DMS79 (cell line): ENCODE measurements at regions not wholly inside any gene's neighbourhood (a gene's known extent, or its start where the extent isn't known, plus 50 kb on each side); places are given as distances from the start of the nearest gene placed in this dataset.
A peak's percentile ranks its signal among the peaks of the same experiment; 100 is the strongest.

Experiments
- DNase-seq: peaks from one replicate; lab custom pipeline; 2025; lab: John Stamatoyannopoulos, UW

GRCh38 chr11:115927823-115928329, 423.7 kb upstream of the CADM1 start:
- DNase-seq, result no peak

GRCh38 chr11:115926601-115927000, 422.4 kb upstream of the CADM1 start:
- DNase-seq, result no peak

GRCh38 chr11:115926138-115926537, 421.9 kb upstream of the CADM1 start:
- DNase-seq, result no peak

- no peak for DNase-seq
Measured at GRCh38 chr11:115925568-115926090, 421.4 kb upstream of the CADM1 start.

GRCh38 chr11:115924744-115925567, 420.7 kb upstream of the CADM1 start:
- no peak for DNase-seq

GRCh38 chr11:115922876-115923275, 418.7 kb upstream of the CADM1 start:
- DNase-seq, result no peak

- no peak for DNase-seq
Measured at GRCh38 chr11:115921986-115922385, 417.8 kb upstream of the CADM1 start.

GRCh38 chr11:115921540-115921939, 417.3 kb upstream of the CADM1 start:
- DNase-seq, result no peak

GRCh38 chr11:115920841-115921480, 416.7 kb upstream of the CADM1 start:
- peak; percentile 55 for DNase-seq

- DNase-seq, result no peak
Measured at GRCh38 chr11:115920092-115920461, 415.9 kb upstream of the CADM1 start.

- no peak for DNase-seq
Measured at GRCh38 chr11:115919341-115920091, 415.3 kb upstream of the CADM1 start.

GRCh38 chr11:115918576-115918975, 414.4 kb upstream of the CADM1 start:
- DNase-seq, result no peak

GRCh38 chr11:115916608-115917007, 412.4 kb upstream of the CADM1 start:
- peak; percentile 74 for DNase-seq

- peak; percentile 83 for DNase-seq
Measured at GRCh38 chr11:115912484-115912945, 408.3 kb upstream of the CADM1 start.

GRCh38 chr11:115911613-115912346, 407.6 kb upstream of the CADM1 start:
- DNase-seq, result peak; percentile 100

- DNase-seq, result no peak
Measured at GRCh38 chr11:115910379-115910778, 406.2 kb upstream of the CADM1 start.

GRCh38 chr11:115906171-115906570, 402.0 kb upstream of the CADM1 start:
- no peak for DNase-seq

GRCh38 chr11:115905341-115906000, 401.3 kb upstream of the CADM1 start:
- DNase-seq, result no peak

GRCh38 chr11:115903179-115903578, 399.0 kb upstream of the CADM1 start:
- no peak for DNase-seq

- no peak for DNase-seq
Measured at GRCh38 chr11:115901069-115901468, 396.9 kb upstream of the CADM1 start.

GRCh38 chr11:115900111-115900510, 395.9 kb upstream of the CADM1 start:
- no peak for DNase-seq
